NCI-H1694 (cell line): ENCODE measurements at regions not wholly inside any gene's neighbourhood (a gene's known extent, or its start where the extent isn't known, plus 50 kb on each side); places are given as distances from the start of the nearest gene placed in this dataset.

Experiments used
- DNase-seq: peaks from one replicate; lab custom pipeline; 2025; lab: John Stamatoyannopoulos, UW

DNA sequence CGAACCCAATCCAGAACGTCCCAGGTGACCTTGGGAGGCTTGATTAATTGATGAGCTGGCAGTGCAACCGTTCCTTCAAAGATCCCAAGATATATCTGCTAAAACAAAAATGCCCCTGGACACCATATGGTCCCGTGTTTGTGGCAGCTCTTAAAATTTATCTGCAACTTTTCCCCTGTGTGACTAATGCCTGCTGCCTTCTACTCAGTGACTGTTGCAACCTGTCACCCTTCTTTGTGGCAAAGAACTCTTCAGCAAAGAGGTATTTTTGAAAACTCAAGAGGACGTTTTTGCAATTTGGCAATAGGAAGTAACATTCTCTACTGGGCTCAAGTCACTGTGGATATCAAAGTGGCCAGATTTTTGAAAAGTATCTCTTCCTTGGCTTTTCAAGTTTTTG is 75.8 kb upstream of the SOD3 start:
- DNase-seq: no peak

DNA sequence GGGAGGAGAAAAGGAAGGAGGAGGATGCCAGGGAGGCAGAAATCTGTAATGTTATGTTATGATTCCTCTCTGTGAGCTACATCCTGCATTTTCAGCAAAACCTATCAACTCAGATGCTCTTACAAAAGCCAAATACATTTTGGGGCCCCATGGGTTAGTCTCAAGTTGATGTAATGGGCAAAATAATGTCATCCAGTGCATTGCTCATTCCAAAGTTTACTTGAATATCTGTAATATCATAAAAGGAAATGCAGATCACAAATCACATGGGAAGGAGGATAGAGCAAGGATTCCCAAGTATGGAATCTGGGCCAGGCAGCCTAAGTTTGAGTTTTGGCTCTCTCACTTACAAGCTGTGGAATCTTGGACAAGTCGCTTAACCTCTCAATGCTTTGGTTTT is 74.9 kb upstream of the SOD3 start:
- DNase-seq: no peak

DNA sequence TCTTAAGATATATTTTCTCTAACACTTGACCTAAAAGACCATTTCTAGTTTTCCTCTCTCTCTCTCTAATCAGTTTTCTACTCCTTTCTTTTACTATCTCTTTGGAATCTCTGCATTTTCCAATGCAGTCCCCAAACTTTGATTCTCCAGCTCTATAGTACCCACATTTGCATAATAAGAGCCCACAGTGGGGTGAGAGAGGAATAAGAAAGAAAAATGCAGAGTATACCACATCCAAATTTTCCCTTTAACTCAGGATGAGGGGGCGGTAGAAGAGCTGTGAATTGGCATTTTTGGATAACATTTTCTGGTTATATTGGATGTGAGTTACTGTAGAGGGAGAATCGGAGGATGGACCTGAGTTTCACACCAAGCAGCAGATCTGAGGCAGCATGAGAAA is 74.4 kb upstream of the SOD3 start:
- no peak for DNase-seq

DNA sequence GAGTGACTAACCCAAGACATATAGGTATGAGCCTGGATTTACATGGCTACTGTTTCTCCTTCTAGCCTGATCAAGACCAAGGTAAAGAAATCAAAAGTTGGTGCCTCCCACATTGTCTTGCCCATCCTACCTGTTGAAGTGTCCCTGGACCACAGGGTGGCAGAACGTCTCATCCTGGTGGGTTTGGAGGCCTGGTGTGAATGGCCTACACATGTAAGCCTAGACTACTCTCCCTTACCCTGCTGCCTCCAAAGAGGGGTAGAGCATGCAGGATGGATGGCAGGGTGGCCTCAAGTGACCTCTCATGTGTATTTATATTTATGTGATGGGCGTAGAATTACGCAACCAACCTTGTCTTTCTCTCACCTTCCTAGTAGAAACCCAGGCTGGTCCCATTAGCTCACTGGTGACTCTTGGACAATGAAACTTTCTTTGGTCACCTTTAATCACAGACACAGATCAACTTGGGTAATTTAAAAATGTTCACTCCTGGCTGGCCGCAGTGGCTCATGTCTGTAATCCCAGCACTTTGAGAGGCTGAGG is 73.3 kb upstream of the SOD3 start:
- DNase-seq: no peak

DNA sequence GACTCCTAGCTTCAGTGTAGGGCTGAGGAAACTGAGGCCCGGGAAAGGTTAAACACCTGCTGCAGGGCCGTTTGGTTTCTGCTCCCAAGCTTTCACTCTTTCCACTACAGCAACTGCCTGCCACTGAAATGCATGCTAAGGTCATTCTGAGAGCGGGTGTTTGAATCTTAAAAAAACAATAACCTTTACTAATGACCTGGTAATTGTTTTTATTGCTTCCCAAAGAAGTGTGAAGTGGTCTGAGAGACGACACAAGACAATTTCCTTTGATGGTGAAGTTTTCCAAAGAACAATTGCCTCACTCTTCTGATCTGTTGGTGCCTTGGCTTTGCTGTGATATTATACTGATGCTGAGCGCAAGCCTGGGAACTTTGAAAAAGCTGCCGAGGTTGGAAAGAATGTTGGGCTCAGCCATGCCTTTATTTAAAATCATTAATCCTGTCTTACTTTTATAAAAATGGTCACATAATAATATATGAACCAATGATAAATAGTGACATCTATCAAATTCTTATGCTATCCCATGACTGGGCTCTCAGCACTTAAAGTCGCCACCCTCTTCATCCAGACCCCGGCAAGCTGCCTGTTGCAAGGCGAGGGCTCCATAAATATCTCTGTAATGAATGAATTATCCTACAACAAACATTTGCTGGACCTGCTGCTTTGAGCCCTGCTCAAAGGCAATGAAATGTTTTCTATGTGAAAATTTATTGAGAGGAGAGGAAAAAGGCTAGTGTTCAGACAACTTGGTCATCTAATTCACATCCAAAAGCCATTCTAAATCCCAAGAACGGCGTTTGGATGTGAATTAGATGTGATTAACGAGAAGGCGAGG is 67.8 kb upstream of the SOD3 start:
- DNase-seq: no peak

DNA sequence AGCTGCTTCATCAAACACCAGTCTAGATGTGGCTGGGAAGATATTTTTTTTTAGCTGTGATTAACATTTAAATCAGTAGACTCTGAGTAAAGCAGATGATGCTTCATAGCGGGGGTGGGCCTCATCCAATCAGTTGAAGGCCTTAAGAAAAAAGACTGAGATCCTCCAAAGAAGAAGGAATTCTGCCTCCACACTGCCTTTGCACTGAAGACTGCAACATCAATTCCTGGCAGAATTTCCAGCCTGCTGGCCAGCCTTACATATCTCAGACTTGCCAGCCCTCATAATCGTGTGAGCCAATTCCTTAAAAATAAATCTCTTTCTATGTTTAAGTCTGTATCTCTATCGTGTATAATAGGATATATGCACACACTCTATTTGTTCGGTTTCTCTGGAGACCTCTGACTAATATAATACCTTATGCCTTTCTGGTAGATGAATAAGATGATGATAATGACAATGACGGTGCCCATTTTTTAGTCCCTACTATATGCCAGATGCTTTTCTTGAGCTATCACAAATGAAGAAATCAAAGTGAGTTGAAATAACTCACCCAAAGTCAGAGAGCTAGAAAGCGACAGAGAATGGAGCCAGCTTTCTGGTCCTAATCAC is 66.1 kb upstream of the SOD3 start:
- DNase-seq: no peak

DNA sequence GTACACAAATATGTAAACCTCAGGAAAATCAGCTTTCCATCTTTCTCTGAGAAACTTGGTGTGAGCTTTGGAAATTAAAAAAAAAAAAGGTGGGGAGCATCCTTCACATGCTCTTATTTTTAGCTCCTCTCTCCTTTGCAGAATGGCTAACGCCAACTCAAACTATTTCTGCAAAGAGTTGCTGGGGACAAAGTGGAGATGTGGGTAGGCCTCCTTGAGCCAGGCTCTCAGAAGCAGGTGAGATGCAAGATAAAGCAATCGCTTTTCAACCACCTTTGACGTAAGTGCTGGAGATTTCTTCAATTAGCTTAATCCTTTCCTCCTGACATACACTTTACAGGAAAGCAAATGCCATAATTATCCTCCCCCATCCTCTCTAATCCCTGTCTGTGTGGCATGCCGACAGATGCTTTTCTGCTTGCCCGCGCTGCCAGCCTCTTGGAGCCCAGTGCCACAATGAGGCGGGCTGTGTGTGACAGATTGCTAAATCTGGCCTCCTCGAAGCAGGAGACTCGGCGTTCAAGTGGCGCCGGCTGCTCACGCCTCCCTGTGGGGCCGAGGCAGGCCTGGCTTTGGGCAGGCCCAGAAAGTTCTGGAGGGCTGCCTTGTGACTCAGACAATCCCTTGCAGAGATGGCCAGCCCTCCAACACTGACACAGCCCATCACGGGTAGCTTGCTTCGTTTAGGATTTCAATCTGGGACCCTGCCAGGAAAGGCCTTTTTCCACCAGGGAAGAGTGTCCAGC is 64.9 kb upstream of the SOD3 start:
- peak; percentile 40 for DNase-seq

DNA sequence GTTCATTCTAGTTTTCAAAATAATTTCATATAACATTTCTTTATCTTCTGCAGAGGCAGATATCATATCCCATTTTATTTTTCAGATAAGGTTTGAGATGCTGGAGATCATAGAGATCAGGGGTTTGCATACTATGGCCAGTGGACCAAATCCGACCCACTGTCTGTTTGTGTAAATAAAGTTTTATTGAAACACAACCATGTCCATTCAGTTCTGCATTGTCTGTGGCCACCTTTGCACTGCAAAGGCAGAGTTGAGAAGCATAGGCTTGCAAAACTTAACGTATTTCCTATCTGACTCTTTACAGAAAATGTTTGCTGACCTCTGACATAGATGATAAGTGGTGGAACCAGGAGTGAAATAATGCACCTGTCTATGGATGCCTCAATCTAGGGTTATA is 63.9 kb upstream of the SOD3 start:
- no peak for DNase-seq

DNA sequence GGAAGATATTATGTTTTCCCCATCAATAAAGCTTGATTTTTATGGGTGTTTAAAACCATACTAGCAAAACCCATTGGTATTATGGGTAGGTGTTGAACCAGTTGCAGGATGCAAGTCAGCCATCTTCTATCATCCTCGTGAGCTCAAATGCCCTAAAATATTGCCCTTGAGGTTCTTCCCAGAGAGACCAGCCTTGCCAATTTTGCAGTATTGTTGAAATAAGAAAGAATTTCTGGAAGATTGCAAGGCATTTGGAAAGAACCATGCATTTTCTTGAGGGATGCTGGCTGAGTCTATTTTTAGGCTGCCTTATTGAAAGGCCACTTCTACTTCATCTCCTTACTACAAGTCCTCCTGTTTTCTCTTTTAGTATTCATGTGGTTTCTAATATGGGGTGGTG is 60.9 kb upstream of the SOD3 start:
- no peak for DNase-seq

DNA sequence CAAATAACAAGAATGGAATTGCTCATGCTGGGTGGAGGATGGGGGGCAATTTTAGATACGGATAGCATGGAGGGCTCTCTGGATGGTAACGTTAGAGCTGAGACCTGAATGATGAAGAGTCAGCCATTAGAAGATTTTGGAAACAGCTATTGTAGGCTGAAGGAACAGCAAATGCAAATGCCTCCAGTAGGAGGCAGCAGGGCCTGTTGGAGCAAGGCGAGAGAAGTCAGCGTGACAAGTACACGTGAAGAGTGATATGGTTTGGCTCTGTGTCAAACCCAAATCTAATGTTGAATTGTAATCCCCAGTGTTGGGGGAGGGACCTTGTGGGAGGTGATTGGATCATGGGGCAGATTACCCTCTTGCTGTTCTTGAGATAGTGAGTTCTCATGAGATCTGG is 59.3 kb upstream of the SOD3 start:
- DNase-seq: no peak

DNA sequence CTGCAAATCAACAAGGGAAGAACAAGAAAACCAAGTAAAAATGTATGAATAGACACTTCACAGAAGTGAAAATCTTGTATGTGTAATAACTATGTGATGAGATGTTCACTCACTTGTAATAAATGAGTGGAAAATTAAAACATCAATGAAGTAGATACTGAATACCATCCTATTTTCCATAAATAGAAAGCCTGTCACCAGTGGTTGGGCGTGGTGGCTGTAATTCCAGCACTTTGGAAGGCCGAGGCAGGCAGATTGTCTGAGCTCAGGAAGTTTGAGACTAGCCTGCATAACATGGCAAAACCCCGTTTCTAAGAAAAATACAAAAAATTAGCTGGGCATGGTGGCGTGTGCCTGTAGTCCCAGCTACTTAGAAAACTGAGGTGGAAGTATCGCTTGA is 53.5 kb upstream of the SOD3 start:
- DNase-seq: no peak

DNA sequence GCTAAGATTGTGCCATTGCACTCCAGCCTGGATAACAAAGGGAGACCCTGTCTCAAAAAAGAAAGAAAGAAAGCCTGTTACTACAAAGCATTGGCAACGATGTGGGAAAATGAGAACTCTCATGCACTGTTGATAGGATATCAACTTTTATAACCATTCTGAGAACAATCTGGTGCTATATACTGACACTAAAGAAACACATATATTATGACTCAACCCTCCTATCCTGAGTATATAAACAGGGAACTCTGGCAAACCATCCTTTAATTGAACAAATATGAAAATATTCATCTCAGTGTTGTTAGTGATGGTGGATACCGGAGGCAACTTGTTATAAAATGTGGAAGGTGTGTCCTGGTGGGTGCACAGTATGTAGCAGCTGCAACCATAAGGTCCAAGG is 53.0 kb upstream of the SOD3 start:
- no peak for DNase-seq

DNA sequence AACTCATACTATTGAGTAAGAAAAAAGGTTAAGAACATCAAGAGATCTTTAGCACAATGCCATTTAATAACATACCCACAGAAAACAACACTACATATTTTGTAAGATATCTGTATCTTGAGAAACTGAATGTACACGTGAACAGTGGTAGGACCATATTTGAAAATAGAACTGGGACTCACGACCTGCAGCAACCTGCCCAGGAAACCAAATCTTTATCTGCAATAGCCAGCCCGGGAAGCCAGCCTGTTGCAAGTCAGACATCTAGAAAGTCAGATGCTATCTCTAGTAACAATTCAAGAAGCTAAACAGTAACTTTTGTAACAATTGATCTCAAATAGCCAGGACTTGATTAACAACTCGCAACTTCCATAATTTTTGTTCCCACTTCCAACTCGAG is 52.6 kb upstream of the SOD3 start:
- no peak for DNase-seq

DNA sequence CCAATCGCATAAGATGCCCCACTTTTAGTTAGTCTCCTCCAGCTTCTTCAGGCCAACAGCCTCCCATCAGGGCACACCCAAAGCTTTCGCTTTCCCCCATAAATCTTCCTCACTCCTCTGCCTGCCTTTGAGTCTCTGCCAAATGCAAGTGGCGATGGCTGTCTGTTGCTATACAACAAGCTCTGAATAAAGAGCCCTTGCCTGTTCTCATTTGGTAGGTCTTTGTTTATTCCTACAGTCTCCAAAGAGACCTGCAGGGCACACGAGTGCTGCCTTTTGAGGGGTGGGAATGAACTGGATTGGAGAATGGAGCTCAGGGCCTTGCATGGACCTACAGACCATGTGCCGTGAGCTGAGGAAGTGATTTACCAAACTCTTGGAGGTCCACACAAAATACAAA is 52.2 kb upstream of the SOD3 start:
- no peak for DNase-seq

DNA sequence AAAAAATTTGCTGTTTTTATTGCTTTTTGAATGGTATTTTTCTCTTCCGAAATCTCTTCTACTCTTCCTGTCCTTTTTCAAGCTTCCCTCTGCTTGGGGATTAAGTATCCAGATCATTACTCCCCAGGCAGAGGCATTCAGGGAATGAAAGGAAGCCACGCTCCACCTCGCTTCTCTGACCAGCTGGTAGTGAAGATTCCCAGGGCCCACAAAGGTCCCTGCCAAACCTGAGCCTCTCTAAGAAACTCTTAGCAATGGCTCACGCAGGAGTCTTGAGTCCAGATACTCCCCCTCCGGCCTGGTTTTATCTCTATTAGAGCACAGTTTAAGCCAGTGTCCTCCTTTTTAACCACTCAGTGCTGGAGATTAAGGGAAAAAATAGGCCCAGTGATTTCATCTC is 51.4 kb upstream of the SOD3 start:
- DNase-seq: no peak

DNA sequence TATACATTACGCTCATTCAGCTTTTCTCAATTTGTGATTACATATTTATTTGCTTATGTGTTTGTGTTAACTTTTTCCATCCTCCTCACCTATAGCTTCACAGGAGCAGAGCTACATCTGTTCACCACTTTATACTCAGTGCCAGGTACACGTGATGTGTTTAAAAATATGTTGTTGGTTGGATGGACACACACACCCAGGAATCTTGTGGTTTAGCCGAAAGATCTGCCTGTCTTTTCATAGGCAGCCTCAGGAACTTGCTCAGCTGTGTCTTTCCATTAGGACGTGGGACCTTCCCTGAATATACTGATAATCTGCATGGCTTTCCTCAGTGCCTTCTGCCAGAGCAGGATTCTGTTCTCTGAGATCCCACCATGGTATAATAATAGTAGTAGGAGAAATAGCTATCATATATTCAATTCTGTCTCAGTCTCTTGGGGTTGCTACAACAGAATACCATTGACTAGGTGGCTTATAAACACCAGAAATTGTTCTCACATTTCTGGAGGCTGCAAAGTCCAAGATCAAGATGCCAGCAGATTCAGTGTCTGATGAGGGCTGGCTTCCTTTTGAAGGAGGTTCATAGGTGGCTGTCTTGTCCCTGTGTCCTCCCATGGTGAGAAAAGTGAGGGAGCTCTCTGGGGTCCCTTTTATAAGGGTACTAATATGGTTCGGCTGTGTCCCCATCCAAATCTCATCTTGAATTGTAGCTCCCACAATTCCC is 50.0 kb upstream of the SOD3 start:
- no peak for DNase-seq
